GM23338 (cell line): ENCODE measurements at regions not wholly inside any gene's neighbourhood (a gene's known extent, or its start where the extent isn't known, plus 50 kb on each side); places are given as distances from the start of the nearest gene placed in this dataset.

ENCODE experiments used
- ATAC-seq: fragments of 200-7000 bp; cut with Tn5 transposase; 3 replicates; pipeline ENCODE4 v1.9.1; 2020
- DNase-seq: peaks from one replicate; pipeline ENCODE4 v3.0.0-alpha.2; 2015; ENCODE audit warnings: low spot score
- H2AFZ ChIP-seq: fragments of 200-600 bp; sonication (generic); 2 replicates; pipeline ENCODE4 v1.8.0; 2016; ENCODE audit warnings: antibody characterized with exemption, mild to moderate bottlenecking, moderate library complexity
- H3F3A ChIP-seq: fragments of 200-600 bp; sonication (generic); replicated peaks from 2 replicates; pipeline ENCODE4 v1.8.0; 2017; ENCODE audit warnings: antibody characterized with exemption, mixed run types, low read depth
- H3K27ac ChIP-seq: fragments of 200-600 bp; sonication (generic); 2 replicates; pipeline ENCODE4 v1.6.1; 2016; ENCODE audit warnings: low read depth
- H3K27me3 ChIP-seq: fragments of 200-600 bp; sonication (generic); 2 replicates; pipeline ENCODE4 v1.8.0; 2016; ENCODE audit warnings: mild to moderate bottlenecking, mixed run types, moderate library complexity; ENCODE audit not compliant: insufficient read depth
- H3K36me3 ChIP-seq: fragments of 200-600 bp; sonication (generic); 2 replicates; pipeline ENCODE4 v1.8.0; 2016; ENCODE audit warnings: mild to moderate bottlenecking; ENCODE audit not compliant: insufficient read depth
- H3K4me1 ChIP-seq: fragments of 200-600 bp; sonication (generic); 2 replicates; pipeline ENCODE4 v1.8.0; 2016; ENCODE audit warnings: mild to moderate bottlenecking, moderate library complexity; ENCODE audit not compliant: insufficient read depth
- H3K4me2 ChIP-seq: fragments of 200-600 bp; sonication (generic); 2 replicates; pipeline ENCODE4 v1.7.1; 2017; ENCODE audit warnings: mixed run types
- H3K4me3 ChIP-seq: fragments of 200-600 bp; sonication (generic); 2 replicates; pipeline ENCODE4 v1.6.1; 2016; ENCODE audit warnings: mixed run types
- H3K79me2 ChIP-seq: fragments of 200-600 bp; sonication (generic); replicated peaks from 2 replicates; pipeline ENCODE4 v1.8.0; 2017; ENCODE audit warnings: mild to moderate bottlenecking; ENCODE audit not compliant: insufficient read depth
- H3K9me2 ChIP-seq: fragments of 200-600 bp; sonication (generic); 2 replicates; pipeline ENCODE4 v1.8.0; 2017; ENCODE audit not compliant: insufficient read depth
- H4K20me1 ChIP-seq: fragments of 200-600 bp; sonication (generic); replicated peaks from 2 replicates; pipeline ENCODE4 v1.8.0; 2017; ENCODE audit warnings: mild to moderate bottlenecking; ENCODE audit not compliant: insufficient read depth
- H3K27ac Mint-ChIP-seq: 2 replicates; pipeline ENCODE4 v1.8.0; 2020; ENCODE audit warnings: inconsistent platforms, mild to moderate bottlenecking, moderate library complexity, mixed read lengths
- H3K27me3 Mint-ChIP-seq: 3 replicates; pipeline ENCODE4 v1.8.0; 2022; ENCODE audit warnings: low read depth, mild to moderate bottlenecking, moderate library complexity, mixed read lengths, inconsistent platforms; ENCODE audit not compliant: insufficient read depth, poor library complexity
- H3K36me3 Mint-ChIP-seq: 3 replicates; pipeline ENCODE4 v1.8.0; 2021; ENCODE audit warnings: low read depth, mild to moderate bottlenecking, inconsistent platforms, moderate library complexity, mixed read lengths
- H3K4me1 Mint-ChIP-seq: 3 replicates; pipeline ENCODE4 v1.8.0; 2020; ENCODE audit warnings: mild to moderate bottlenecking, inconsistent platforms, mixed read lengths
- H3K4me3 Mint-ChIP-seq: 3 replicates; pipeline ENCODE4 v1.8.0; 2021; ENCODE audit warnings: moderate library complexity, mild to moderate bottlenecking, inconsistent platforms, mixed read lengths
- H3K9me3 Mint-ChIP-seq: 3 replicates; pipeline ENCODE4 v1.8.0; 2020; ENCODE audit warnings: moderate library complexity, mild to moderate bottlenecking, inconsistent platforms, mixed read lengths
- EZH2 ChIP-seq: fragments of 200-600 bp; sonication (generic); IDR thresholded peaks from one replicate; pipeline ENCODE4 v1.8.0; 2017; ENCODE audit warnings: antibody characterized with exemption, mild to moderate bottlenecking, low read depth; ENCODE audit not compliant: unreplicated experiment
- EZH2phosphoT487 ChIP-seq: fragments of 200-600 bp; sonication (generic); IDR thresholded peaks from one replicate; pipeline ENCODE4 v1.8.1; 2018; ENCODE audit warnings: antibody characterized with exemption; ENCODE audit not compliant: unreplicated experiment
- JUNB ChIP-seq: IDR thresholded peaks from one replicate; pipeline ENCODE4 v1.6.1; 2016; ENCODE audit warnings: antibody characterized with exemption; ENCODE audit not compliant: unreplicated experiment
- NANOG ChIP-seq: IDR thresholded peaks from 2 replicates; pipeline ENCODE4 v1.6.1; 2016; ENCODE audit warnings: antibody characterized with exemption, borderline replicate concordance
- STAT1 ChIP-seq: IDR thresholded peaks from one replicate; pipeline ENCODE4 v1.6.1; 2016; ENCODE audit warnings: antibody characterized with exemption; ENCODE audit not compliant: unreplicated experiment
- TF ChIP-seq, protein P1 (sequence below): IDR thresholded peaks from 2 replicates; pipeline ENCODE4 v1.6.1; 2016; ENCODE audit warnings: antibody characterized with exemption
- TF ChIP-seq, protein P2 (sequence below): fragments of 250-450 bp; sonication (Bioruptor Pico); IDR thresholded peaks from 2 replicates; pipeline ENCODE4 v1.5.0; 2020; ENCODE audit warnings: mild to moderate bottlenecking, moderate library complexity
- TF ChIP-seq, protein P3 (sequence below): IDR thresholded peaks from one replicate; pipeline ENCODE4 v1.6.1; 2018; ENCODE audit warnings: antibody characterized with exemption; ENCODE audit not compliant: unreplicated experiment

DNA sequence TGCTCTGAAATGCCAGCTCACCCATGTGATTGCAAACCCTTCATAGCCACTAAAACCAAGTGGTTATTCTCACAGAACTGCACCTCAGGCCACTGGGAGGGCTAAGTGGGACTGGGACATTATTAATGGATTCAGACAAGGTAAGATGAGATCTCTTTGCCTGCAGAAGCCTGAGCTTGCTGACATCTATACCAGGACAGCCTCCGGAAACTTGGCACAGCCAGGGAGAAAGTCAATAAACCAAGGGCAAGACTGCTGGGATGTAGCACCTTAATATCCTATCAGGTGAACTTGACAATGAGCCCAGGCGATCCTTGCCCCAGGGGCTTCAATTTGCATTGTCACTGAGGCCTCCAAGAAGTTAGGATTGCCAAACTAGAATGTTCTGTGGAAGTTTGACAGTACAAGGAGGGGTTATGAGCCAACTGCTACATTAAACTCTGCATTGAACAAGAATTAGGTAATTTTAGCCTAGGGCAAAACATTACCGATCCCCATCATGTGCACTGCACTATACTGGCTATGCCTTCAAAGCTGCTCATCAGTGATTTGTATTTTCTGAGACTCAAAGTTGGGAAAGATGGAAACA is 60.1 kb upstream of the RALGAPA2 start:
- H3K4me1 ChIP-seq: no peaks in the 10 kb centered on the region
- Mint-ChIP-seq H3K9me3 (peaks cover 43% of the 10 kb centered on the region), H3K27ac (no peak overlapping the region), H3K4me1 (no peaks in the 10 kb centered on the region), H3K27me3 (no peaks in the 10 kb centered on the region), H3K36me3 (peaks cover 12% of the 10 kb centered on the region; the same call in 2 of the 3 replicates), H3K4me3 (no peak overlapping the region)
- no peak for ATAC-seq
- H3K79me2 ChIP-seq: no peaks in the 10 kb centered on the region
- no peak overlapping the region for H2AFZ ChIP-seq
- TF ChIP-seq, protein P1, sequence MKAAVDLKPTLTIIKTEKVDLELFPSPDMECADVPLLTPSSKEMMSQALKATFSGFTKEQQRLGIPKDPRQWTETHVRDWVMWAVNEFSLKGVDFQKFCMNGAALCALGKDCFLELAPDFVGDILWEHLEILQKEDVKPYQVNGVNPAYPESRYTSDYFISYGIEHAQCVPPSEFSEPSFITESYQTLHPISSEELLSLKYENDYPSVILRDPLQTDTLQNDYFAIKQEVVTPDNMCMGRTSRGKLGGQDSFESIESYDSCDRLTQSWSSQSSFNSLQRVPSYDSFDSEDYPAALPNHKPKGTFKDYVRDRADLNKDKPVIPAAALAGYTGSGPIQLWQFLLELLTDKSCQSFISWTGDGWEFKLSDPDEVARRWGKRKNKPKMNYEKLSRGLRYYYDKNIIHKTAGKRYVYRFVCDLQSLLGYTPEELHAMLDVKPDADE: no peak
- TF ChIP-seq EZH2phosphoT487 (no peak), JUNB (no peak), STAT1 (no peak), NANOG (no peak), EZH2 (no peak)
- TF ChIP-seq, protein P2, sequence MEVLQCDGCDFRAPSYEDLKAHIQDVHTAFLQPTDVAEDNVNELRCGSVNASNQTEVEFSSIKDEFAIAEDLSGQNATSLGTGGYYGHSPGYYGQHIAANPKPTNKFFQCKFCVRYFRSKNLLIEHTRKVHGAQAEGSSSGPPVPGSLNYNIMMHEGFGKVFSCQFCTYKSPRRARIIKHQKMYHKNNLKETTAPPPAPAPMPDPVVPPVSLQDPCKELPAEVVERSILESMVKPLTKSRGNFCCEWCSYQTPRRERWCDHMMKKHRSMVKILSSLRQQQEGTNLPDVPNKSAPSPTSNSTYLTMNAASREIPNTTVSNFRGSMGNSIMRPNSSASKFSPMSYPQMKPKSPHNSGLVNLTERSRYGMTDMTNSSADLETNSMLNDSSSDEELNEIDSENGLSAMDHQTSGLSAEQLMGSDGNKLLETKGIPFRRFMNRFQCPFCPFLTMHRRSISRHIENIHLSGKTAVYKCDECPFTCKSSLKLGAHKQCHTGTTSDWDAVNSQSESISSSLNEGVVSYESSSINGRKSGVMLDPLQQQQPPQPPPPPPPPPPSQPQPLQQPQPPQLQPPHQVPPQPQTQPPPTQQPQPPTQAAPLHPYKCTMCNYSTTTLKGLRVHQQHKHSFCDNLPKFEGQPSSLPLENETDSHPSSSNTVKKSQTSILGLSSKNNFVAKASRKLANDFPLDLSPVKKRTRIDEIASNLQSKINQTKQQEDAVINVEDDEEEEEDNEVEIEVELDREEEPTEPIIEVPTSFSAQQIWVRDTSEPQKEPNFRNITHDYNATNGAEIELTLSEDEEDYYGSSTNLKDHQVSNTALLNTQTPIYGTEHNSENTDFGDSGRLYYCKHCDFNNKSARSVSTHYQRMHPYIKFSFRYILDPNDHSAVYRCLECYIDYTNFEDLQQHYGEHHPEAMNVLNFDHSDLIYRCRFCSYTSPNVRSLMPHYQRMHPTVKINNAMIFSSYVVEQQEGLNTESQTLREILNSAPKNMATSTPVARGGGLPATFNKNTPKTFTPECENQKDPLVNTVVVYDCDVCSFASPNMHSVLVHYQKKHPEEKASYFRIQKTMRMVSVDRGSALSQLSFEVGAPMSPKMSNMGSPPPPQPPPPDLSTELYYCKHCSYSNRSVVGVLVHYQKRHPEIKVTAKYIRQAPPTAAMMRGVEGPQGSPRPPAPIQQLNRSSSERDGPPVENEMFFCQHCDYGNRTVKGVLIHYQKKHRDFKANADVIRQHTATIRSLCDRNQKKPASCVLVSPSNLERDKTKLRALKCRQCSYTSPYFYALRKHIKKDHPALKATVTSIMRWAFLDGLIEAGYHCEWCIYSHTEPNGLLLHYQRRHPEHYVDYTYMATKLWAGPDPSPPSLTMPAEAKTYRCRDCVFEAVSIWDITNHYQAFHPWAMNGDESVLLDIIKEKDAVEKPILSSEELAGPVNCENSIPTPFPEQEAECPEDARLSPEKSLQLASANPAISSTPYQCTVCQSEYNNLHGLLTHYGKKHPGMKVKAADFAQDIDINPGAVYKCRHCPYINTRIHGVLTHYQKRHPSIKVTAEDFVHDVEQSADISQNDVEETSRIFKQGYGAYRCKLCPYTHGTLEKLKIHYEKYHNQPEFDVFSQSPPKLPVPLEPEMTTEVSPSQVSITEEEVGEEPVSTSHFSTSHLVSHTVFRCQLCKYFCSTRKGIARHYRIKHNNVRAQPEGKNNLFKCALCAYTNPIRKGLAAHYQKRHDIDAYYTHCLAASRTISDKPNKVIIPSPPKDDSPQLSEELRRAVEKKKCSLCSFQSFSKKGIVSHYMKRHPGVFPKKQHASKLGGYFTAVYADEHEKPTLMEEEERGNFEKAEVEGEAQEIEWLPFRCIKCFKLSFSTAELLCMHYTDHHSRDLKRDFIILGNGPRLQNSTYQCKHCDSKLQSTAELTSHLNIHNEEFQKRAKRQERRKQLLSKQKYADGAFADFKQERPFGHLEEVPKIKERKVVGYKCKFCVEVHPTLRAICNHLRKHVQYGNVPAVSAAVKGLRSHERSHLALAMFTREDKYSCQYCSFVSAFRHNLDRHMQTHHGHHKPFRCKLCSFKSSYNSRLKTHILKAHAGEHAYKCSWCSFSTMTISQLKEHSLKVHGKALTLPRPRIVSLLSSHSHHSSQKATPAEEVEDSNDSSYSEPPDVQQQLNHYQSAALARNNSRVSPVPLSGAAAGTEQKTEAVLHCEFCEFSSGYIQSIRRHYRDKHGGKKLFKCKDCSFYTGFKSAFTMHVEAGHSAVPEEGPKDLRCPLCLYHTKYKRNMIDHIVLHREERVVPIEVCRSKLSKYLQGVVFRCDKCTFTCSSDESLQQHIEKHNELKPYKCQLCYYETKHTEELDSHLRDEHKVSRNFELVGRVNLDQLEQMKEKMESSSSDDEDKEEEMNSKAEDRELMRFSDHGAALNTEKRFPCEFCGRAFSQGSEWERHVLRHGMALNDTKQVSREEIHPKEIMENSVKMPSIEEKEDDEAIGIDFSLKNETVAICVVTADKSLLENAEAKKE (CRISPR knock-in tag): no peak
- TF ChIP-seq, protein P3, sequence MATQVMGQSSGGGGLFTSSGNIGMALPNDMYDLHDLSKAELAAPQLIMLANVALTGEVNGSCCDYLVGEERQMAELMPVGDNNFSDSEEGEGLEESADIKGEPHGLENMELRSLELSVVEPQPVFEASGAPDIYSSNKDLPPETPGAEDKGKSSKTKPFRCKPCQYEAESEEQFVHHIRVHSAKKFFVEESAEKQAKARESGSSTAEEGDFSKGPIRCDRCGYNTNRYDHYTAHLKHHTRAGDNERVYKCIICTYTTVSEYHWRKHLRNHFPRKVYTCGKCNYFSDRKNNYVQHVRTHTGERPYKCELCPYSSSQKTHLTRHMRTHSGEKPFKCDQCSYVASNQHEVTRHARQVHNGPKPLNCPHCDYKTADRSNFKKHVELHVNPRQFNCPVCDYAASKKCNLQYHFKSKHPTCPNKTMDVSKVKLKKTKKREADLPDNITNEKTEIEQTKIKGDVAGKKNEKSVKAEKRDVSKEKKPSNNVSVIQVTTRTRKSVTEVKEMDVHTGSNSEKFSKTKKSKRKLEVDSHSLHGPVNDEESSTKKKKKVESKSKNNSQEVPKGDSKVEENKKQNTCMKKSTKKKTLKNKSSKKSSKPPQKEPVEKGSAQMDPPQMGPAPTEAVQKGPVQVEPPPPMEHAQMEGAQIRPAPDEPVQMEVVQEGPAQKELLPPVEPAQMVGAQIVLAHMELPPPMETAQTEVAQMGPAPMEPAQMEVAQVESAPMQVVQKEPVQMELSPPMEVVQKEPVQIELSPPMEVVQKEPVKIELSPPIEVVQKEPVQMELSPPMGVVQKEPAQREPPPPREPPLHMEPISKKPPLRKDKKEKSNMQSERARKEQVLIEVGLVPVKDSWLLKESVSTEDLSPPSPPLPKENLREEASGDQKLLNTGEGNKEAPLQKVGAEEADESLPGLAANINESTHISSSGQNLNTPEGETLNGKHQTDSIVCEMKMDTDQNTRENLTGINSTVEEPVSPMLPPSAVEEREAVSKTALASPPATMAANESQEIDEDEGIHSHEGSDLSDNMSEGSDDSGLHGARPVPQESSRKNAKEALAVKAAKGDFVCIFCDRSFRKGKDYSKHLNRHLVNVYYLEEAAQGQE: no peak
- H4K20me1 ChIP-seq: no peaks in the 10 kb centered on the region
- H3K9me2 ChIP-seq: peaks cover 7% of the 10 kb centered on the region; the same call in 1 of the 2 replicates
- DNase-seq: no peak
- H3K27me3 ChIP-seq: no peaks in the 10 kb centered on the region
- H3K27ac ChIP-seq: no peak overlapping the region
- H3K4me2 ChIP-seq: no peak overlapping the region
- H3K36me3 ChIP-seq: 0 out of 2 replicates have a peak, but pooled peaks cover 3% of the 10 kb centered on the region
- no peak overlapping the region for H3K4me3 ChIP-seq
- no peaks in the 10 kb centered on the region for H3F3A ChIP-seq
